Fibroblast of pulmonary artery (primary cell): ENCODE measurements at regions not wholly inside any gene's neighbourhood (a gene's known extent, or its start where the extent isn't known, plus 50 kb on each side); places are given as distances from the start of the nearest gene placed in this dataset.

ENCODE experiments used
- DNase-seq: peaks from one replicate; pipeline ENCODE4 v3.0.0-alpha.2; 2010; ENCODE audit warnings: low read depth
- H3K4me3 ChIP-seq: replicated peaks from 2 replicates; pipeline ENCODE4 v1.5.1; 2011; ENCODE audit warnings: low read depth, mild to moderate bottlenecking, control low read depth, low read length, moderate library complexity
- CTCF ChIP-seq: IDR thresholded peaks from 2 replicates; pipeline ENCODE4 v1.5.1; 2011; ENCODE audit warnings: mild to moderate bottlenecking, control low read depth, low read length, inconsistent platforms; ENCODE audit errors: missing control alignments

DNA sequence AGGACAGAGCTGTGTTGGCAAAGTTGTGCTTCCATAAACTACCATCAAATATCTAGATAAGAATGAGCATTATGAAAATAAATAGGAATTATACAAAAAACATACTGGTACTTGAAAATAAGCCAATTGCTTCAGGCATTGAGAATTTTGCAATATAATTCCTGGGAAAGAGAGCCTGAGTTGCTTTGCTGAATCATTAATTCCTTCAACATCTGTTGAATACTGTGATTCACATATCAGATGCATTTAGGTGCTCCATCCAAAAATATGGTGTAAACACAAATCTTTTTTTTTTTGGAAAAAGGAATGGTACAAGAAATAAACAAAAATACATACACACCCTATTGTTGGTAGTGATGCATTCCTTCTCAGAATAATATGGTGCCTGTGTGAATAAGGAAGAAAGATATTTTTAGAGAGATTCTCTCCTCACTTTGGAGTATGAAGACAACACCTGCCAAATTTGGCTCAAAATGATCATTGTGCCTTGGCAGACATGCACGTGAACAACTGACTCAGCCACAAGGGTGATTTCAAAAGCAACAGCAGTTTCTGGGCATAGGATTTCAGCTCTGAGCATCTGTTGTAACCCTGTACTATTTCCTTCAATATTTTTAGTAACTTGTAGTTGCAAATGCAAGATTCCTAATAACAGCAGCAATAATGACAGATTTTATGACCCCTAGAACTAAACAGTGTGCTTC, 96.7 kb downstream of the CAVIN4 start:
- no peak for TF ChIP-seq CTCF
- no peak for DNase-seq
- no peak overlapping the region for H3K4me3 ChIP-seq

GRCh38 chr9:100679834-100680233, 102.0 kb downstream of the CAVIN4 start:
- H3K4me3 ChIP-seq = no peak overlapping the region
- TF ChIP-seq CTCF = no peak
- DNase-seq = no peak

GRCh38 chr9:100686420-100686819, 108.5 kb downstream of the CAVIN4 start:
- DNase-seq = no peak
- no peak overlapping the region for H3K4me3 ChIP-seq
- no peak for TF ChIP-seq CTCF

DNA sequence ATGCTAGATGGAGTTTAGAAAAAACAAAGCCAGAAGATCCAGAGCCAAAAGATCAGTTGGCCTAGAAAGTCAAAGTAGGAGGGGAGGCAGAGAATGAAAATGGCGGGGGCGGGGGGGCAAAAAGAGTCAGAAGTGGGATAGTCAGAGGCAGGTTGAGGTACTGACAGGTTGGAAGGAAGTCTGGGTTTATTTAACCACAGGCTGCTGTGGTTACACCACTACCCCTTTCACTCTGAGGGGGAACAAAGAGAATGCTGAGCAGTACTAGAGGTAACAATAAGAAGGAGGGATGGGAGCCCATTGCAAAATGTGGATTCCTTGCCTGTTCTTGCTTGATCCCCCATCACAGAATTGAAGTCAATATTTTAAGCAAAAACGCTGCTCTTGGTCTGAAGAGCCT, 111.8 kb downstream of the CAVIN4 start:
- no peak for TF ChIP-seq CTCF
- no peak for DNase-seq
- H3K4me3 ChIP-seq = no peak overlapping the region

DNA sequence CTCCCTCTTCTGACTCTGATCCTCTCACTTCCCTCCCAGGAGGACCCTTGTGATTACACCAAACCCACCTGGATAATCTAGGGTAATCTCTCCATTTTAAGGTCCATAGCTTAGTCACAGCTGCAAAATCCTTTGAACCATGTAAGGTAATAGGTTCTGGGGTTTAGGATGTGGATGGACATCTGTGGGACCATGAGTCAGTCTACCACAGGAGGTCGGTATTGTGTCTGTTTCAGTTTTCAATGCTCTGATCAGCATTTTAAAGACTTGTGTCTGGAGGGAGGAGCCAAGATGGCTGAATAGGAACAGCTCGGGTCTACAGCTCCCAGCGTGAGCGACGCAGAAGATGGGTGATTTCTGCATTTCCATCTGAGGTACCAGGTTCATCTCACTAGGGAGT, 112.6 kb downstream of the CAVIN4 start:
- no peak overlapping the region for H3K4me3 ChIP-seq
- TF ChIP-seq CTCF = no peak
- DNase-seq = no peak

DNA sequence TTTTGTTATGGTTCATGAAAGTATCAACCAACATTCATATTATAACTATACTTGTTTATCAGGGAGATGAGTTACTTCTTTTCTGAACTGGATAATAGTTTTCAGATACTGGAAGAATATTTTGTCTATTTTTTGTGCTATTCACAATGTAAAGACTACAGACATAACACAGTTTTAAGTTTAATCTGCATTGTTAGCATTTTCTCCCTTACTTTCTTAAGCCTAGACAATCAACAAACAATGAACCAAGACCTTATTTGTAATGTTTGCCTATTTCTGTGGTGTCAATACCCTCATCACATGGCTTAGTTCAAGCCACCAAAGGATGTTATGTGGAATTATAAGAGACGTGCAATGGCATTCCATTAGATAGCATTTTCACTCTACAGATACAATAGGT, 119.5 kb downstream of the CAVIN4 start:
- DNase-seq = no peak
- no peak for TF ChIP-seq CTCF
- H3K4me3 ChIP-seq = no peak overlapping the region

DNA sequence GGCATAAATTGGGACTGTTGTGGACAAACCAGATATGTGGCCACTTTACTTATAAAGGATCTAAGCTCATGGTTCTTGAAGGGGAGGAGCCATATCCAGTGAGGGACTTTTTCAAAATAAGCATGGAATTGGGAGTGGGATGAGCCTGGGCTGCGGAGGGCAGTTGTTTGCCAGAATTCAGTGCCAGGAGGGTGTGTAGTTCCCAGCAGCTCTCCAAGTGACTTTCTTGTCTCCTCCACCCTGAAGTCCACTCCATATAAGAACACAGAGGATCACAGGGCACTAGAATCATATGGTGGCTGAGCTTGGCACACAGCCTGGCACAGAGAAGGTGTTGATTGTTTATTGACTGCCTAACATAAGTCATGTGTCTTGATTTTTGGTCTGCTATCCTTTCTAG, 121.1 kb downstream of the CAVIN4 start:
- no peak overlapping the region for H3K4me3 ChIP-seq
- no peak for DNase-seq
- TF ChIP-seq CTCF = no peak
